ENCODE measurements at regions not wholly inside any gene's neighbourhood (a gene's known extent, or its start where the extent isn't known, plus 50 kb on each side); places are given as distances from the start of the nearest gene placed in this dataset.
A peak's percentile ranks its signal among the peaks of the same experiment; 100 is the strongest.
"Not testable (repeated sequence)": the region's sequence is repeated elsewhere in the genome, so short reads cannot be mapped to it uniquely, and the experiment has no call there.

GRCh38 chr21:20024741-20025140, 973.5 kb upstream of the NCAM2 start:
- no peak for FAIRE-seq

GRCh38 chr21:20026543-20026942, 971.7 kb upstream of the NCAM2 start:
- FAIRE-seq = no peak

GRCh38 chr21:20030390-20030789, 967.8 kb upstream of the NCAM2 start:
- no peak for FAIRE-seq

- FAIRE-seq = no peak
Measured at GRCh38 chr21:20031807-20032206, 966.4 kb upstream of the NCAM2 start.

GRCh38 chr21:20040768-20041167, 957.4 kb upstream of the NCAM2 start:
- FAIRE-seq = peak; percentile 79

GRCh38 chr21:20045197-20045596, 953.0 kb upstream of the NCAM2 start:
- FAIRE-seq = no peak

GRCh38 chr21:20048130-20048837, 949.9 kb upstream of the NCAM2 start:
- FAIRE-seq = not testable (repeated sequence)

GRCh38 chr21:20083336-20083735, 914.9 kb upstream of the NCAM2 start:
- FAIRE-seq = no peak

GRCh38 chr21:20083925-20084324, 914.3 kb upstream of the NCAM2 start:
- FAIRE-seq = no peak

GRCh38 chr21:20086508-20086907, 911.7 kb upstream of the NCAM2 start:
- no peak for FAIRE-seq

GRCh38 chr21:20106368-20106767, 891.8 kb upstream of the NCAM2 start:
- FAIRE-seq = no peak

GRCh38 chr21:20108016-20108415, 890.2 kb upstream of the NCAM2 start:
- FAIRE-seq = no peak

GRCh38 chr21:20108976-20109540, 889.2 kb upstream of the NCAM2 start:
- FAIRE-seq = no peak

- FAIRE-seq = no peak
Measured at GRCh38 chr21:20110368-20110767, 887.8 kb upstream of the NCAM2 start.

- FAIRE-seq = no peak
Measured at GRCh38 chr21:20151741-20152140, 846.5 kb upstream of the NCAM2 start.

GRCh38 chr21:20163167-20163566, 835.0 kb upstream of the NCAM2 start:
- no peak for FAIRE-seq

GRCh38 chr21:20167059-20167458, 831.1 kb upstream of the NCAM2 start:
- no peak for FAIRE-seq

GRCh38 chr21:20169812-20170576, 828.2 kb upstream of the NCAM2 start:
- FAIRE-seq = no peak

- no peak for FAIRE-seq
Measured at GRCh38 chr21:20186186-20186585, 812.0 kb upstream of the NCAM2 start.

GRCh38 chr21:20187028-20187427, 811.2 kb upstream of the NCAM2 start:
- FAIRE-seq = no peak

GRCh38 chr21:20201323-20201722, 796.9 kb upstream of the NCAM2 start:
- FAIRE-seq = not testable (repeated sequence)

- FAIRE-seq = peak; percentile 34
Measured at GRCh38 chr21:20207335-20207734, 790.9 kb upstream of the NCAM2 start.

GRCh38 chr21:20215959-20216358, 782.2 kb upstream of the NCAM2 start:
- FAIRE-seq = no peak

GRCh38 chr21:20220586-20220985, 777.6 kb upstream of the NCAM2 start:
- no peak for FAIRE-seq

Measured in A204.1 (cell line).